Stimulated activated CD8-positive, alpha-beta memory T cell treated with anti-CD3 and anti-CD28 coated beads, Interleukin-4, amount 100 ng/mL, for 48 hours (primary cell): ENCODE measurements at regions not wholly inside any gene's neighbourhood (a gene's known extent, or its start where the extent isn't known, plus 50 kb on each side); places are given as distances from the start of the nearest gene placed in this dataset.

Experiments used
- DNase-seq: peaks from one replicate; pipeline ENCODE4 v3.0.0-alpha.2; 2020

DNA sequence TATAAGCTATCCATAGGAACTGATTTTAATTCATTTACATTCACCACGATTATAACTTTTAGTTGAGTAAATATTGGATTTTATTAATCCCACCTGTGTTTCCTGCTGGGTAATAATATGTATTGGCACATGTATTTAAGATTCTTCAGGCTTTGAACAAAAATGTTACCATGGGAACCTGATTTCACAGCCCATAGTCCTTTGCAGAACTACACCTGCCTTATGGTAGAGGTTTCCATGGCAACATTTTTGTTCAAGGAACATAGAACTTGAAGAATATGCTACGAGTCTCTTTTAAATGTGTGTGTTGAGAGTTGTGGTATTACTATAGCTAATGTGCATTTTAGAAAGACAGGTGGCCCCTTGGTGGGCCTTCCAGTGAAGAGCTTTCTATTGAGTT is 317.4 kb downstream of the SAMD5 start:
- DNase-seq: no peak

DNA sequence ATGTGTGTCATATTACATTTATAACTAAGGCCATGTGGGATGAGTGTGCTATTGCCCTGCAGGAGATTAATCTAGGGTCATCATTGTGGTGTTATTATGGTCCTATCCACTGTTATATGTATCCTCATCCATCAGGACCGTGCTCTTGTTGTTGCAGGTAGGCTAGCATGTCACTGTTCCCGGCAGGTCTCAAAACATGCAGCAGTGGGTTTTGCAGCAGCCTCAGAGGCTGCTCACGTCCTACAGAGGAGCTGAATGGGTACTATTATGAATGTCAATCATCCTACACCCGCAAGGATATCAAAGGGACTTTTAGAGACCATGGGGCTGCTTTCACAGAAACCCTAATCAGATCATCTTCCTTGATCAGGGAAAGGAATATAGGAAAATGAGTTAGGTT is 318.2 kb downstream of the SAMD5 start:
- DNase-seq: no peak

DNA sequence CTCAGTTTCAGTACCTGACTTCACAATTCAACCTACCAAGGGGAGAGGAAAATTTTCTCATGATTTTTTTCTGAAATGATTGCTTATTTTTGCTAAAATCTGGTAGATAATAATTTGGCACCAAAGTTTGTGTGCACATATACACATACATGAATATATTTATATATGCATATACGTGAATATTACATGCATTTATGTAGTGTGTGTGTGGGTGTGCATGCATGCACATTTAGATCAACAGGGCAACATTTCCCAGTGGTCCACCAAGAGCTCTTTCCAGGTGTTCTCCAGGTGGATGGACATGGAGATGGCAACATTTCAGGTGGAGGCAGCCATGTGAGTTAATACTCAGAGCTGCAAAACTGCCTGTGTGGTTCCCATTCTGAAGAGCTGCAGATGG is 320.9 kb downstream of the SAMD5 start:
- DNase-seq: no peak

DNA sequence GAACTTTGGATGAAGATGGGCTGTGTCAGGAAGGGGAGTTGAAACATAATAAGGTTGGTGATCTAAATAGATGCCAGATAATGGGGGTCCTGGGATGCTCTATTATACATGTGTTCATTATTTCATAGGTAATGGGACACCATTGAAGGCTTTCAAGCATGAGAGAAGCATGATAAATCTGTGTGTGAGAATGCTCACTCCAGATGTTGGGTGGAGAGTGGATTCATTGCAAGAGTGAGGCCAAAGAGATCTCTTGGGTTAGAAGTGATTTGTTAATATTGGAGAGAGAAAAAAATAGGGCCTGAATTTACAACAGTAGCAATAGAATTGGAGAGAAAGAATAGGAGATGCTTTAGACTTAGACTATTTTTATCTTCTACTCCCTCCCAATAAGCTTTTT is 321.3 kb downstream of the SAMD5 start:
- no peak for DNase-seq

DNA sequence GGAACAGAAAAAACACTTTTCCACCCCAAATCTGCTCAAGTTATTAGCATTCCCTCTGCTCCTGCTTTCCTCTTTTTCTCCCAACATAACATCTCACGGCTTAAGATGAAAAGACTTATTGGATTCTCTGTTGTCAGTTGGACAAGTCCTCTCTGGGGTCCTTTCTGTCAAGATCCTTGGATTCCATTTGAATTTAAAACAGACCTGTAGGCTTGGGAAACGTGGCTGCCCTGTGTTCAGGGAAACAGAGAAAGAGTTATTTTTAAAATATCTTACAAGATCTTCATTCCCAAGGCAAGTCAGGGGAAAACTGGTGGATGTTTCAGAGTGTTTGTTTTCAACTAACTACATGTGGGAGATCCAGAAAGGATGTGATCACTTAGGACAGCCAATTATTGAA is 322.9 kb downstream of the SAMD5 start:
- no peak for DNase-seq

DNA sequence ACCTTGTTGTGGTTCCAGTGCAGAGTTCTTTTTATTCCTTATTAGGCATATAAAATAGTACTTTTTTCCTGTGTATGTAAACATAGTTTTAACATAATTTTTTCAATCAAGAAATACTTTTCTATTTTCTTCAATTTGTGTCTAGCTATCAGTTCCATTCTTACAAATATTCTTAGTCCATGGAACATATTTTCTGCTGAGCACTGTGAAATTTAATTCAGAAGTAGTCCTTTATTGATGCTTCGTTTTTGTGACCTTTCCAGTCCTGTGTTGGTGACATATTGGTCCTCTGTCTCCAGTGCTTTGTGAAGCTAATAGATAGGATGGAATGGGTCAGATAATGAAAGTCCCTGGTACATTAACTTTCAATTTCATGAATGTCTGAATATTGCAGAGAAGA is 325.1 kb downstream of the SAMD5 start:
- no peak for DNase-seq

DNA sequence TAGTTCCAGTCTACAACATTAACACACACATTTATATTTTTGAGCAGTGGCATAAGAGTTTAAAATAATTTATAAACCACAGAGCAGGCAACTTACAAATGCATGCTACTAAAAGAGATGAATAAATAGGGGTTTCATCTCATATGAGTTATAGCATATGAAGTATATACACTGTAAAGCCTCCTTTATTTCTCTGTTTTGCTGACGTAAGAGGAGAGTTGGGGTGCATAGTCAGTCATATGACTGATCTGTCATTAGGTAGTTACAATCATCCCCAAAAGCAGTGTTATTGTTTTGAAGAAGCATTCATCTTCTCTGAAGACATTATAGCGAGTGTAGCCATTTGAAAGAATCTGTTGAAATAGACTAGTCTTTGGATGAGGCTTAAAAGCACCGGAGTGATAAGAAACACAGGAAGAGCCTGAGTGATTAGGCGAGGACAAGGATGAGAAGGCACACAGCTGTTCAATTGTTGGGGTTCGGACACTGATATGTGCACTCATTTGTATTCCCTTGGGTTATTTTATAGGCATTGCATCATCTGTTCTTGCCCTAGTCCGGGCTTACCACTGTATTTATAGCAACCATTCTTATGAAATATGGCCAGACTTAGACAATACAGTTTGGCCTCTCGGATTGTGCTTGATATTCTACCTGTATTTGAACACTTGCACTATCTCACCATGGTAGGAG is 325.7 kb downstream of the SAMD5 start:
- no peak for DNase-seq

DNA sequence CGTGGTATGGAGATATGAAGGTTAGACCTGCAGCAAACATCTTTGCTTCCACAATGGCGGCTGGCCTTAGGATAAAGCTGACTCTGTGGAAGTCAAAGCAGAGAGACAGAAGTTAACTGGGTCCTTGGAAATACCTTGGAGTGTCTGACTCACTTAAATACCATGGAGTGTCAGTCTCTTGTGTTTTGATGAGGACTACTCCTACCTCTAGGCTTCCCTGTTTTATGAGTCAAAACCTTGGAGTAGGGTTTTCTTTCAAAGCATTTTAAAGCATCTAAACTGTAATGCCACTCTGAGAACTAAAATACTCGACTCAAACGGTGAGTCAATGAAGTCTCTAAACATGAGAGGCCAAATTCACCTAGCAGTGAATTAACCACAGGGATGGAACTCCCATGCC is 329.1 kb downstream of the SAMD5 start:
- no peak for DNase-seq

DNA sequence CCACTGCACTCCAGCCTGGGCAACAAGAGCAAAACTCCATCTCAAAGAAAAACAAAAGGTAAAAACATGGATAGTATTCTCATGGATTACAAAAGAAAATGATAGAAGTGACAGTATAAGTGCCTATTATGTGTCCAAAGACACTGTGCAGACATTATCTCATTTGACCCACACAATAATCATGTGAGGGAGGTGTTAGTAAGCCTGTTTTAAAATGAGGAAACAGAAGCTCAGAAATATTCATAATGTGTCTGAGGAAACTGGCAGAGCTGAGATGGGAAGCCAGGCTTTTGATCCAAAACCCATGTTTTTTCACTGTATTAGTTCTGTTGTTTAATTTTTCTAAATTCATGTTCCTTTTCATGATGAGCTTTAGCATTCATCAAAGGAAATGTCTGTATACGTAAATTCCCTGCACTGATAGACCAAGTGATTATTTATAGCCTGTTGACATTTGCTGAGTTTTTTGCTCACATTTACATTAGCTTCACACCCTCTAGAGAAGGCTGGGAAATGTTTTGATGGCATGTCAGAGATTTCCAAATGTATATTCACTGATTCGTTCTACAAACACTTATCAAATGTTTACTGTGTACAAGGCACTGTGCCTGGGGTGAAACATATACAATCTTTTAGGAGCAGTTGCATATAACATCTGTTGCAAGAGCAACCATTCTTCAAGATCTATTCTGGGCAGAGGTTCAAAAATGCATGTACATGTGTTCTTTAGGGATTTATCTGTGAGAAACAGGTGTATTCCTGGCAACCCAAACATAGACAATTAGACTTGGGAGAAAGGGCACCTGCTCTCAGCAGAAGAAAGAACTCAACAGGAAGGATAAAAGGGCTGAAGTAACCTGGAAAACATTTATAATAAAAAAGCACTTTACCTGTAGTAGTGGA is 331.5 kb downstream of the SAMD5 start:
- no peak for DNase-seq

DNA sequence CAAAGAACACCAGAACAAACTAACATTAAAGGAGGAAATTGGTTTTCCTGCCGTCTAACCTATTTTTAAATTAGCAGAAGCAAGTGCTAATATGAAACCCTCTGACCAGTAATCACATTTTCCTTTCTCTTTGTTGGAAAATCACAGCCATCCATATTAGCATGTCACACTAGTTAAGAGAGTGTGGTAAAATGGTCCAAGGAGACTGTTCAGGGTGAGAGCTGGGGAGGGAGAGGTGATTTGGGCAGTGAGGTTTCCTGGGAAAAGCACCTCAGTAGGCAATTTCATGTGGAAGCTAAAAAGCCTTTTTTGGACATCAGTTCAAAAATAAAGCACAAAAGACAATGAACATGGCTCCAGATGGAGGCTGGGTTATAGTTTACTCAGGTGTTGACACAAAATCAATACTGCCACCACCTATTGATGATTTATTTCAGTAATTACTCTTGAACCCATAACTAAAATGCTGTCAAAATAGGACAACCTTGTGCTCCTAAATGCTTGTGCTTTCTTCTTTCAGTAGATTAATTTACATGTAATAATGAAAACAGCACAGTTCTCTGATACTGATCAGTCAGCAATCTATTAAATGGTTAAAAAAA is 333.2 kb downstream of the SAMD5 start:
- DNase-seq: no peak

DNA sequence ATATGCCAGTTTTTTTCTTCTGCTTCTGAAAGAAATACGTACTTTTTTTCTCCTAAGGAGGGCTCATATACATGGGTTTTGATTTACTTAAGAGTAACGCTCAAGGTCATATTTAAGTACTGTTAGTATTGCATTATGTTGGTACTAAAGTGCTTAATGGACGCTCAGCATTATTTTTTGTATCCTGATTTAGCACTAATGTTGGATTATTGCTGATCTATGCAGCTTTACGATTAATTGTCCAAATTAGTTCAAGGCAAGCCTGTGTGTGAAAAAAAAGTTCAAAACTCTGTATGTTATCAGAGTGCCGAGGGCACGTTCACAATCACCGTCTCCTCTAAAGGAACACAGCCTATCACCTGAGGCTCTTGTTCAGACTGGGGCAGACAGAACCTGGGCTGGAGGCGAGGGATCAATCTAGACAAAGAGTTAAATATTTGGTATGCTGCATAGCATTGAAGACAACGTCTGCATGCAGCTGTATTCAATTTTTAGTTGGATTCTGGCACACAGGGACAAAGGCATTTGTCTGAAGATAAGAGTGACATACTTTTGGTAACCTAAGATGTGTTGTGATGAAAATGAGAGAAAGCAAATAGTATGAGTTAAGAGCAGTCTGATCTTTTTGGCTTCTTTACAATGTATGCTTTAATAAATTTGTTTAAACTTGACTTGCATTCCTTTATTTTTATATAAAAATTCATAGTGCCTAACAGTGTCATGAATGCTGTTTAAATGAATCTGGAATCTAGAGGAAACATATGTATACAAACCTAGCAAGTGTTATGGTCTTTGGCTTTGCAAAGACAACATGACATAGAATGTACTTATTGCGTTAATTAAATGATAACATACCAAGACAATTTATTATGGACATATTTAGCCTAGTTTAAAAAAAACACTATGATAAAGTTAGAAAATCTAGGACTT is 341.2 kb downstream of the SAMD5 start:
- DNase-seq: no peak

DNA sequence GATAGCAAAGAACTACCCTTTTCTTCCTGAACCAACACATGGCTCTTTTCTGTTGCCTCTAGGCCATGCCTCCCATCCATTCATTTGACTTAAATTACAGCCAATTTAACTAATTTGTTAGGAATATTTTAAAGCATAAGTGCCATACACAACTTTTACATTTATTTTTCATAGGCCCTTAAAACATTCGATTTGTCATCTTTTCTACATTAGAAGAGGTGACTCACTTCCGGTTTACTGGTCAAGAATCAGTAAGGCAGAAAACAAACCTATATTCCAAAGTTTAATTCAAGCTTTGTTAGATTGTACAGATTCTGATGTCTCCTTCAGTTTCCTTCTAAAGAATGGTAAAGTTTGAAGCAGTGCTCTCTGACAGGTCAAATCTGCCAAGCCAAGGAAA is 344.3 kb downstream of the SAMD5 start:
- DNase-seq: no peak

DNA sequence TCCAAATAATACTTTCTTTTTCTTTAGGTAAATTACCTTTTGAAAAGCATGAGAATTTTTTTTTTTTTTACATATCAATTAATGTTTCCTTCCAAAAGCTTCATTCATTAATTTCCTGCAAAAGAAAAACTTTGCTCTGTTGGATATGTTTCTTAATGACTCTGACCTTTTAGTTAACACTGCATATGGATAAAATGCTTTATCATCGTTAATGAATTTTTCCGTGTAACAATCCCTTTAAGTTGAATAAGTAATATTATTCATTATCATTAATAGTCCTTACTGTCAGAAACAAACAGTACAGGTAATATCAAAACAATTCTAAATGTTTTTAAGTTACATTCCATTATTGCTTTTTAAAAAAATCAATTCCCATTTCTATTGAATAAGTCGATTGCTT is 345.1 kb downstream of the SAMD5 start:
- no peak for DNase-seq

DNA sequence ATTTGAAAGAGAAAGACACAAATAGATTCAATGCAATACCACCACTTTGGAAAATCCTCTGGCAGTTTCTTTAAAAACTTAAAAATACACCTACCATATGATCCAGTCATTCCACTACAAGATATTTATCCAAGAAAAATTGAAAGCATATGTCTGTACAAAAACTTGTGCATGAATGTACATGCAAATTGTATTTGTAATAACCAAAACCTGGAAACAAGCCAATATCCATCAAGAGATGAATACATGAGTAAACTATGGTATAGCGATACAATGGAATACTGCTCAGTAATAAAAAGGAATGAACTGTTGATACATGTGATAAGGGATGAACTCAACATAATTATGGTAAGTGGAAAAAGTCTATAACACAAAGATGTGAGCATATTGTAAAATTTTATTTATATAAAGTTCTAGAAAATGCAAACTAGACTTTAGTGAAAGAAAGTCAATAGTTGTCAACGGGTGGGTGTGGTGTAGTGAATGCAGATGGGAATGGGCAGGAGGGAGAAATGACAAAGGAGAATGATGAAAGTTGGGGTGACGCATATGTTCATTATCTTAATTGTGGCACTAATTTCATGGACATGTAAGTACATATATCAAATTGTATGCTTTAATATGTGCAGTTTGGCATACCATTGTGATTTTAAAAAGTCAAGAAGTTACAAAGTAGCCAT is 347.5 kb downstream of the SAMD5 start:
- no peak for DNase-seq

DNA sequence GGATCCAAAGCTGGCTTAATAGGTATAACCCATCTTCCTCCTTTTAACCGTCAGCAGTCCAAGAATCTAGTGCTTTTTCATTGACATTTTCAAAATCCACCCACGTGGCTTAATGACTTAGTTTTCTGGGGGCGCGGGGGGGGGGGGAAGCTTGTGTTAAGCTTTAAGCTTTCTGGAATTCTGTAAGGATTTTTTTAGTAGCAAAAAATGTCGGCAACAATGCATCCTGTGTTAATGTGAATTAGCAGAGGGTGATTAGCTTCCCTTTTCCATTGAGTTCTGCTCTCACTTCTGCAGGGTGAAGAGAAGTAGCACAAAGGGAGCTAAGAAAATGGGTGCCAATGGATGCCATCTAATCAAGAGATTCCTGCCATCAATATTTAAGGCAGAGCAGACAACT is 348.2 kb downstream of the SAMD5 start:
- no peak for DNase-seq

DNA sequence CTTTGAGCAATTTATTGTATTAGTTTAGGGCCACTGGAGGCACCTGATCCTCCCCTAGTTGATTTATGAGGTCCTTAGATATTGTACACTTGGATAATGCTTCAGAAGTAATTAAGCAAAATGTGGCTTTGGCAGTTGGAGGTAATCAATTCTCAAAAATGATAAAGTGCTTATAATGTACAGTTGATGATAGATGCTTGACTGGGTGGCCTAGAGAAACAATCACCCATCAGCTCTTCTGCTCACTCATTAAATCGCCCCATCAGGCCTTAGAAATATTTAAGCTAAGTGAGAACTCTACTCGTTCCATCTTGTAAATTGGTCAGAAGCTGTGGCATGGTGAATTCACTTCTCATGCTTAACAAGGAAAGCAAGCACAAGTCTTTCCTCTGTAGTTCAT is 349.9 kb downstream of the SAMD5 start:
- DNase-seq: no peak

DNA sequence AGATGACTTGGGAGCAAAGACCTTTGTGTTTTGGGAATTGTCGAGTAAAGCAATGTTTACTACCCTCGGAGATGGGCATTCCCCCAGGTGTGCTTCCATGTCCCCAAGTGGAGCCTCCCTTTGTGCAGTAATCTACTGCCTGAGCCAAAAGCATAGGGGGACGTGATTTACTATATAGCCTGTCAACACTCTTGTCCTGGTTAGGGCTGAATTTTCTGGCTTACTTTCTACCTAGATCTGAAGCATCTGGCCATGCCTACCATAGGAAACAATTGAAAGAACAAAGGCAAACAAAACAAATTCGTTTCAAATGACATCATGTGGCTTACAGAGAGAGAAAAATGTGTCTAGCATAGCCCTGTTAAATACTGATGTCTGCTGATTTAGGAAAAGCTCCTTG is 350.6 kb downstream of the SAMD5 start:
- DNase-seq: no peak

DNA sequence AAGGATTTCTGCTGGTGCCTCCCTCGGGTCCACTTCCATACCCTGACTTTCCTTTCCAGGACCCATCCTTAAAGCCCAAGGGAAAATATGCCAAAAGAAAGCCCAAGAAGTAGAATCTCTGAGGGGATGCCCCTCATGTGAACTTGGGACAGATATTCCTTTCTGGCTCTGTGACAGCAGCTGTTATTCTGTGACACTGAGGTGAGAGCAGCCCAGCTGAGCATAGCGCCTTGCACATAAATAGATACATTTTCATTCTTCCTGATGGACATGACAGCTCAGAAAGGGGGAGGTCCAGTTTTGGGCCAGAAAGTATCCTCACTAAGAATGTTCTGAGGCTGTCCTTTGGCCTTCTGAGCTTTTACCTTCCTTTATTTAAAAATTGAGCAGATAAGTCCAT is 353.2 kb downstream of the SAMD5 start:
- DNase-seq: no peak

DNA sequence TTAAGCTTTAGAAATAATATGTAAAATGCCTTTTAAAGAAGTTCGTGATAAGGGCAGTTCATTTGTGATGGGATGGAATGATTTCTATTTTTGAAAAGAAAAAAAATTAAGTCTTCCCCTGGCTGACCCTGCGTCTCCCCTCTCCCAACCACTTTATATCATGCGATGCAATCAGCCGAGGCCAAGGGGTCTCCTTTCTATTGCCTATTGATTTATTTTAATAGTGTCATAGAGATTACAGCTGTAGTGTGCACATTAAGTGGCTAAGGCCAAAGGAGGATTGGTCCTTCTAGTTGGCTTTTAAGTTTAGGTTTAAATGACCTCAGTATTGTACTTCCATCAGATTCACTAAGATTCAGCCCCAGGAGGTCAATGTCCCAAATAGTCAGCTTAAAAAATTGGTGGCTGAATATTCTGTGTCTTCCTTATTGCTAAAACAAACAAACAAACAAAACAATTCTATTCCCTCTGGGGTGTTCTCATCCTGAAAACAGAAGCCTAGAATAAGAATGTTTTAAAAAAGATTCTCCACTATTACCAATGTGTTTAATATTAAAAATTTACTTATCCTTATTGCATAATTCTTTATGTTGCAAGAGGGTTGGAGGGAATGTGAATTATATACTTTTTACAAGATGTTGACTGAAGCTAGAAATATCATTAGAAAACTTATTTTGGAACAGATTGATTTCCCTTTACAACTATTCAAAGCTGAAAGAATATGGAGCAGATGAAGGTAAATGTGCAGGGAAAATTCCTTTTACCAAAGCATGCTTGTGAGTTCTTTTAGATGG is 359.1 kb downstream of the SAMD5 start:
- no peak for DNase-seq

DNA sequence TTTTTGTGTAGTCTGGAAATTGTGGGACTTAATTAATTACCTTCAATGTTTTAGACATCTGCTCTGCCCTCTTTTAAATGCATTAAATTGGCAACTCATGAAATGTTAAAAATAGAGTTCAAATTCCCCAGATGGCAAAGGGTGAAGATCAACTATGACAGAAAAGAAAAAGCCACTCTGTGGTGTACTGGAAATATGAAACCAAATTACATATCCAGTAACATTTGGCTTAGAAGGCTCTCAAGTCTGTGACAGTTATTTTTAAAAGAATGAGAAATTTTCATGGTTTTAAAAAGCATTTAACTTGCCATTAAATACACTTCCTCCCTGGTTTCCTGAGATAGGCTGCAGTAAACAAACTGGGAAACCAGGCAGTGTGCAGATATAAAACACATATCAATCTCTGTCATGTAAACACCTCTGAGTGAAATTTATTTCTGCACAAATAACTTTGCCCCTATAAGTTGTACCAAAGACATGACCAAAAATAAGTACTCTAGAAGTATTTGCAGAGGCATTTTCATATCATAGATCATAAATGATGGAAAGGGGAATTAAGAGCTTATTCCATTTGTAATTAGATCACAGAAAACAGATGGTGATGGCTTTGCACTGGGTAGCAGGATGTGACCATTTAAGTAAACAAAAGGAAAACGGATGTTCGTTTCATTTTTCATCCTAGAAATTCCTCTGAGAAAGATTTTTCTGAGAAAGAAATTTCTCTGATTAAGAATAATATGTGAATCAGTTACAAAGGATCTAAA is 360.1 kb downstream of the SAMD5 start:
- DNase-seq: no peak

DNA sequence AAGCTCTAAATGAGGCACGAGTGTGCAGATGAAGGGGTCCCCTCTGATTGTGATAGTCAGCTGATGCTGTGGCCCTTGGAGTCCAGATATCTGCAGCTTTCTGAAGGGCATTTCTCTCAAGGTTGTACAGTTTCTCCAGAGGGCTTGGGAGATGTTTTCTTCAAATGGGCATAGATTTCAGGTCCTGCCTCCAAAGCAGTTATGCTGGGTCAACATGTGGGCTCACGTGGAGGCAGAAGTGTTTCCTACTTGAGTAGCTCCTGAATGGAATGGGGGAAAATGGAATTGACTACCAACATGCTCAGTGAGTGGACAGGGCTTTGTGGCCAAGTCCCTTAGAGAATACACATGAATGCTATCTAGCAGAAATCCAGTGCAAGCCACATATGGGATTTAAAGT is 360.7 kb downstream of the SAMD5 start:
- no peak for DNase-seq
